Peyer's patch (tissue), 4 donors: ENCODE measurements at regions not wholly inside any gene's neighbourhood (a gene's known extent, or its start where the extent isn't known, plus 50 kb on each side); places are given as distances from the start of the nearest gene placed in this dataset.

ENCODE experiments used
- CTCF ChIP-seq, 6 experiments: fragments of 450-650 bp in 4 of 6; fragments of 200-600 bp in 2 of 6; sonication (generic) in 1 of 6; IDR thresholded peaks; one replicate each; pipeline ENCODE4 v1.5.1; 2017 to 2019; ENCODE audit warnings: antibody characterized with exemption in 6 of 6, mild to moderate bottlenecking in 3 of 6, moderate library complexity in 1 of 6
- POLR2A ChIP-seq, 2 donors: fragments of 450-650 bp; IDR thresholded peaks; one replicate each; pipeline ENCODE4 v1.5.1; 2017; ENCODE audit warnings: antibody characterized with exemption in 2 of 2, mild to moderate bottlenecking in 2 of 2, moderate library complexity in 2 of 2

- TF ChIP-seq CTCF (IDR thresholded peaks at IDR 0.05) = no peak
- no peak for TF ChIP-seq POLR2A (IDR thresholded peaks at IDR 0.05)
Observed at GRCh38 chr1:96552451-96552850, 169.1 kb upstream of the PTBP2 start.
